HG03025 (cell line): ENCODE measurements at regions not wholly inside any gene's neighbourhood (a gene's known extent, or its start where the extent isn't known, plus 50 kb on each side); places are given as distances from the start of the nearest gene placed in this dataset.

Experiments used
- ATAC-seq: cut with Tn5 transposase; IDR thresholded peaks from one replicate; pipeline ENCODE4 v1.9.1; 2021; ENCODE audit warnings: mild to moderate bottlenecking, moderate library complexity; ENCODE audit not compliant: unreplicated experiment, low FRiP score

DNA sequence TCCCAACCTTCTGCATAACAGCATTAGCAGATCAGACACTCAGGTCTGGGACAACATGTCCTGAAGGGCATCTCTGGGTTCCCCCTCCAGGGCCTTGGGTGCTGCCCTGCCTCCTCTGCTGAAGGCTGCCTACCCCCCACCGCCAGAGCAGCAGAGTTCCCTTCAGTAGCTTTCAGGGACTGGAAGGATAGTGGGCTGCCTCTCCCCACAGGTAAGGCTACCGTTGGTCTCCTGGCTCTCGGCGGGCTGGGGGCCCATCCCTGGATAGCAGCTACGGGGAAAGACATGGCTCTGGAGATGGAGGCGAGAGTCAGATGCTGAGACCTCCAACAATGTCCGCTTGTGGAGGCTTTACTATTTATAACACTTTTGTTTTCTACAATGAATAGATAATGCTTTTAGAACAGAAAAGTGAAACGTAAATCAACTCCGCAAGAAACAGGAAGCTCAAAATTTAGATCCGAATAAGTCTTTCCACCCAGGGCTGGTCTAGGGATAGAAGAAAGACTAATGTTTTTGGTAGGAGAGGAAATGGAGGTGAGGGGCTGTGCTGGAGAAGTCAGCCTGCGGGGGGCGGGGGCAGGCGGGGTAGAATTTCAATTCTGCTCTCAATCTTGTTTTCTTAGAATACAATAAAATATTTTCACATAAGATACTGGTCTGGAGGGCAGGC is 58.4 kb downstream of the ARL4C start:
- no peak for ATAC-seq

GRCh38 chr2:234437642-234438304 is 59.1 kb downstream of the ARL4C start:
- no peak for ATAC-seq

GRCh38 chr2:234436482-234436837 is 60.4 kb downstream of the ARL4C start:
- ATAC-seq: no peak

DNA sequence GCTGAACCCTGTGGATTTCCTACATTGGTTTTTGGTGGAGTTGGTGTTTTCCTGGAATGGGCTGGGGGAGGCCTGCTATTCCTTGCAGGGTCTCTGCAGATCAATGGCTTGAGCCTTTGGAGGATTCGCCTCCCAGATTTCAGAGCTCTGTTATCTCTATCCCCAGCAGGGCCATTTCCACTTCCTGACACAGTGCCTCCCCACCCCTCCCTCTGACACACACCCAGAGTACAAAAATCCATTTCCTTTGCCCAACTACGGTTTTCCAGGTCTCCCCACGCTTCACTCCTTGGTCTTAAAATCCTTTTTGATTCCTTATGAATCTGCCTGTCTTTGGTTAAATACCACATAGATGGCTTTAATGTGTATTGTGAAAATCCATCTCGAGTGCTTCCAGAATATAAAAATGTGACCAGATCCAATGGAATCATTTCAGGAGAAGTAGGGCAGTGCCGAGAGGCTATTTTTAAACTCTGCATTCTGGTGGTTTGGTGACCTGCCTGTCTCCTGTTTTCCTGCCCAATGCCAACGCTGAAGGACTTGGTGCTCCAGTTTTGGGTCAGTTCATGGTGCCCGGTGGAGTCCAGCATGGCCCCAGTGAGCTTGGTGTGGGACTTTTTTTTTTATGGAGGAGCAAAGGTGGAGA is 60.9 kb downstream of the ARL4C start:
- no peak for ATAC-seq

DNA sequence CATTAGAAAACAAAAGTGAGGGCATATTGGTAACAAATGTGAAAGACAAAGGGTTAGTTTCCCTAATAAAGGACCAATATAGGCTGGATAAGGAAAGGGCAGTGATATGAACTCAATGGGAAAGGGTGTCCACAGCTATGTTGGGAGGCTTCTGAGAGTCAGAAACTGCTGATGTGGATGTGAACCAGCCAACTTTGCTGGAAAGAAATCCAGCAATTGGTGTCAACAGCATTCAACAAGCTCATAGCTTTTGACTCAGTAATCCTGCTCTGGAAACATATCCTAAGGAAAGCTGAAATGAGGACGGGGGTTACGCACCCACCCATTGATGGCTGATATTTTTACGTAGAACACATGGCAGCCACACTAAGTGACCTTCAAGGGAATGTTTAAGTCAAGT is 63.7 kb downstream of the ARL4C start:
- ATAC-seq: no peak

DNA sequence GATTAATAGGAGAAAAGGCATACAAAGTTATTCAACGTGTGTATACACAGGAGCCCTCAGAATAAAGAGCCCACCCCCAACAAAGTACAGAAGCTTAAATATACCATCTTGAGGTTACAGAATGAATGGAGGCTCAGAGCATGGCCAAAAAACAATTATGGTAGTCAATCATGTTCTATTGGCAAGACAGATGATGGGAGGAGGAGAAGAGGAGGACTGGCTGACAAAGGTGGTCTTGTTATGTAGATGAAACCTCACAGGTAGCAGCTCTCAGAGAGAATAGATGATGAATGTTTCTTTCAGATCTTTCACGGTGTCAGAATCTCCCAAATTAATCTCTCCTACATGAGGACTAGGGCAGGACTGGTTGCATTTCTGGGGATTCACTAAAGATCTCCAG is 66.0 kb downstream of the ARL4C start:
- ATAC-seq: no peak

DNA sequence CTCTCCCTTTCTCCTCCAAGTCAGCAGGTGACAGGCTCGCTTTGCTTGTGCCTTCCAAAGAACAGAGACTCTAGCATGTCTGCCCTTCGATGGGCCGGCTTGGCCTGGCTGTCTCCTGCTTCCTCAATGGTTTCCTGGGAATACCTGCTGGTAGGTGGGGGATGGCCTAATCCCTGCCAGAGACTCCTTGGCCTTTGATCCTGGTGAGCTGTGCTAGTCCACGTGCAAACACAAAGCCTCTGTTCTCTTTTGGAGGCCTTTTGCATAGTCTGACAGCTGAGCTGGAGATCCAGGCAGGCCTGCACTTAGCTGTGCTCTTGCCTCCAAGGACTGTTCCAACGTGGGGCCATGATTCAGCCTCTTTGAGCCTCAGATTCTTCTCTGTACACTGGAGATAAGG is 67.6 kb downstream of the ARL4C start:
- ATAC-seq: no peak

DNA sequence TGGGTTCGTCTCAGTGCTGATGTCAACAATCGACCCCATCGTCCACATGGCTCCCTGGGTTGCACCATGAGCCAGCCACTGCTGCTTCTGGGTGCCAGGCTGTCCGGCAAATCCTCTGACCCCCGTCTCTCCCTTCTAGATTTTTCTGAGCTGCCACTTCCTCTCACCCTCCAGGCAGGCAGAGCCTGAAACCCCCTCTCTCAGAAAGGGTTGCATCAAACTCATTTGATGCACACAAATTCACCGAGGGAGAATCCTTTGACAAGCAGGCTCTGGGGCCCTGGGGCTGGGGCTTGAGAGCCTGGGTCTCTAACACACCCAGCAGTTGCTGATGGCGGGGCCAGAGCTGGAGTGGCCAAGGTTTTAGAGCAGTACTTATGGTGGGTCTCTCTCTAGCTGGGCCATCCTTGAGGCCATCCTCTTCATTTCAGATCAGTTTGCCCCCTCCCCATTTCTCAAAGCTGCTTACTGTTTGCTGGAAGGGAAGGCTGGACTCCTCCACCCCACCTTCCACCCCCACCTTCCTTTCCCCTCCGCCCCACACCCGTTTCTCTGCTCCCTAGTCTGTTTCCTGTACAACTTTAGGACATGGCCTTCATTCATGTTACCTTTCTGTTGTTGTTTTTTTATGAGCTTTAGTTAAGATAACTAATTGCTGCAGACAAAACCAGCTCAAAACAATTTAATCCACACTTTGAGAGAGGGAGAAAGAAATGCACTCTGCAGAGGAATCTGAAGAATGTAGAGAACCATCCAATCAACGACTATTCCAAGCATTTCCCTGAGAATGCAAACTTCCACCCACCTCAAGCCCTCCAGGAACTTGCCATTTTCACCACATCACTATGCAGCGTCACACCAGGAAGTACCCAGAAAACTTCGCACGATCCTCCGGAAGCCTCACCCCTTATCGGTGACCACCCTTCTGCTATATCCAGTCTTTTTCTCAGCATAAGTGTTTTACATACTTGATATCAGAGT is 69.5 kb downstream of the ARL4C start:
- ATAC-seq: no peak

- ATAC-seq: no peak
These were observed 70.3 kb downstream of the ARL4C start for GRCh38 chr2:234426616-234427015.

GRCh38 chr2:234425639-234426603 is 71.0 kb downstream of the ARL4C start:
- ATAC-seq: peak; percentile 80

GRCh38 chr2:234423884-234424283 is 73.0 kb downstream of the ARL4C start:
- ATAC-seq: no peak

GRCh38 chr2:234422981-234423431 is 73.9 kb downstream of the ARL4C start:
- no peak for ATAC-seq

DNA sequence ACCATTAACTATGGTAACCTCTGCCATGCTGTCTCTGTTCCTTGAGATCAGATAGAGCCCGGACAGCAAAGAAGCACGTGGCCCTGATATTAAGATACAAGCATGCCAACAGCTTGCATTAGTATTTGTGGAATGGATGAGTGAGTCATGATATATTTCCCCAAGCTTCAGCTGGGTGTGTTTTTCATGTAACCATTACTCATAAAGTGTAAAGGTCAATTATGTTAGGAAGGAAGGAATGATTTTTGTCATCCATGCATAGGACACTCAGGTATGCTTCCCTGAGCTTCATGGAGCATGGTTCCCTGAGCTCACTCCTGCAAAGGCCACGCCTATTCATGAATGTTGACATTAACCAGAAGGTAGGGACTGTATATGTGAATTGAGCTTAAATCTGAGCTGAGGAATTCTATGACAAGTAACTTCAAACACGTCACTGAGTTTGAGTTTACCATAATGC is 74.6 kb downstream of the ARL4C start:
- no peak for ATAC-seq

DNA sequence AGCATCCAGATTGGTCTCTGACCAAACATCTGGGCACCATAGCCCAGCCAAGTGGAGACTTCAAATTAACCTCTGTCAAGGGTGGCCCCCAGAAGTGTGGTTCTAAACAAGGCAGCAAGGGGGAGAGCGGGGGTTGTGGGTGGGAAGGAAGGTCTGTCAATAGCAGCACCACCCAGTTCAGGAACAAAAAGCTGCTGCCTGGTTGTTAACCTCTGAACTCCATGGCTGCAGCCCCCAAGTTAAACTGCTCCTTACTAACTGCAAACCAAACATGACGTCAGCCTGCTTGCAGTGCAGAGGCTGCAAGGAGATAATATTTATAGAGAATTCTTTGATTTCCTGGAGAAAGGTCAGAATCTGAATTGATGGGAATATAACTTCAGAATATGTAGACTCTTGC is 76.5 kb downstream of the ARL4C start:
- no peak for ATAC-seq

DNA sequence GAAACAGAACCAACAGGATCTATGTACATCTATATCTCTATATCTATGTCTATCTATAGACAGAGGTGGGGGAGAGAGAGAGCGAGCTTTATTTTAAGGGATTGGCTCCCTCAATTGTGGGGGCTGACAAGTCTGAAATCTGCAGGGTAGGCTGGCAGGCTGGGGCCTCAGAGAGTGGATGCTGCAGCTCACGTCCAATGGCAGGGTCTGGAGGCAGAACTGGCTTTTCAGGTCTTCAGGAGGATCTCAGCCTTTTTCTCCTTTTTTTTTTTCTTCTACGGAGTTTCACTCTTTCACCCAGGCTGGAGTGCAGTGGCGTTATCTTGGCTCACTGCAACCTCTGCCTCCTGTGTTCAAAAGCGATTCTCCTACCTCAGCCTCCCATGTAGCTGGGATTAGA is 77.2 kb downstream of the ARL4C start:
- no peak for ATAC-seq

DNA sequence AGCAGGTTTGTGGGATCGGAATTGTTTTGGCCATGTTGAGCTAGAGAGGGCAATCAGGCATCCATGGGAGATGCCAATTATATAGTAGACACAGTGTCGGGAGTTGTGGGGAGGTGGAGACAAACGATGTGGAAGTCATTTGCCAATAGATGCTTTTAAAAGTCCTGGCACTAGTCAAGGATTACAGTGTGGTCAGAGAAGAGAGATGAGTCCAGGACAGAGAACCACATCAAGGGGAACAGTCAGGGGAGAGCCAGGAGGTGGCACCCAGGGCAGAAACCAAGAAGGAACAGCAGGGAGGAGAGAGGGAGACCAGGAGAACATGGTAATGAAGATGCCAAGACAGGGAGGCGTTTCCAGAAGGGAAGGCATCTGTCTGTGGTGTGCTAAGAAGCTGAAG is 81.2 kb downstream of the ARL4C start:
- ATAC-seq: no peak

DNA sequence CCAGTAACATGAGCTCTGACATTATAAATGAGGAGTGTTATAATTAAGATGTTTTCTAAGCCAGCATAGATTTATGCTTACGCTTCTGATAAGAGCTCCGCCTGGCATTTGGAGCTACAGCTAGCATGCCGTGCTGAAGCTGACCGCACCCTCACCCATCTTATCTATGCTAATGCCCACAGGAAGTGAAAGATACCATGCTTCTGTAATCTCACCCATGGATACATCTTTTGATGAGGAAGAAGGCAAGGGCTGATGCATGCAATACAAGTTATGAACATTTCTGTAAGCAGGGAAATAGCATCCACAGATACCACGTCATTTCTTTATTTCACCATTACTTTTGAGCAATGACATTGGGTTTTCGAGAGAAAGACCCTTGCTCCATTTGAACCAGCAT is 82.3 kb downstream of the ARL4C start:
- no peak for ATAC-seq

DNA sequence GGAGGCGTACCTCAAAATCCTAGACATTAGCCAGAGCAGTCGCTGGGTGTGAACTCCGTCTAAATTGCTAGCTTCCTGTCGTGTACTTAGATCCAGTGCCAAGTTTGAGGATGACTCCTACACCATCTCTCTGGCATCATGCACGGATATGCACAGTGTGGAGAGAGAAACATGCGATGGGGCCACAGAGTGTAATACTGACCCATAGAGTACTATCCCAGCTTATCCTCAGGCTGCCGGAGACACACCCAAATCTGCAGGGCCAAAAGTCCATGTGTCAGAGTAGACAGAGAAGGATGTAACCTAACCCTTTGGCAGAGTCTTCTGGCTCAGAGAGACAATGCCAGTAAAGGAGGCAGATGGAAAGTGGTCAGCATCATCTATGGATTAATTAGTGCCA is 84.2 kb downstream of the ARL4C start:
- ATAC-seq: no peak

GRCh38 chr2:234411793-234412192 is 85.1 kb downstream of the ARL4C start:
- peak; percentile 92 for ATAC-seq

DNA sequence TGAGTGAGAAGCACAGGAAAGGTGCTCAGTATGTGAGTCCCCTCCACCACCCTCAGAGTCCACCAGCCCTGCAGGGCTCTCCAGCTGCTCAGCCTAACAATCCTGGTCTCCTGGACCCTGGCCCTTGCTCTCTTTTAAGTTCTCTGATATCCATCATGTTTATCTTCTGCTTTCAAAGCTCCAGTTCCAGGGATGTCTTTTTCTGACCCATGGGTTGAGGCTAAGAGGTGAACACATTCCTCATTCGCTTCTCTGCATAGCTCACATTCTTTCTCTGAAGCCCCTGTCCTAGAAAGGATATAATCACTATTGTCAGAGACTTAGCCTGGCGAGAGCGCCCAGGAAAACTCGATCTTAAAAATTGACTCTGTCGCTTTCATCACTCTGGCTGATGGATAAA is 86.4 kb downstream of the ARL4C start:
- ATAC-seq: no peak
